Panc1 (cell line): ENCODE measurements at regions not wholly inside any gene's neighbourhood (a gene's known extent, or its start where the extent isn't known, plus 50 kb on each side); places are given as distances from the start of the nearest gene placed in this dataset.

Source experiments
- CTCF ChIP-seq: fragments of 450-650 bp; IDR thresholded peaks from 2 replicates; pipeline ENCODE4 v1.5.1; 2017; ENCODE audit warnings: mild to moderate bottlenecking
- POLR2AphosphoS5 ChIP-seq: IDR thresholded peaks from 2 replicates; pipeline ENCODE4 v1.6.1; 2012; ENCODE audit warnings: mild to moderate bottlenecking, low read depth, low read length, moderate library complexity
- REST ChIP-seq, 2 experiments: IDR thresholded peaks; 2 replicates each; pipeline ENCODE4 v1.6.1; 2011 to 2012; ENCODE audit warnings: low read depth in 2 of 2, control low read depth in 1 of 2, low read length in 1 of 2, mild to moderate bottlenecking in 1 of 2, moderate library complexity in 1 of 2; ENCODE audit not compliant: insufficient read depth in 1 of 2
- SIN3A ChIP-seq: IDR thresholded peaks from 2 replicates; pipeline ENCODE4 v1.6.1; 2012; ENCODE audit warnings: low read depth, mild to moderate bottlenecking, low read length, moderate library complexity, borderline replicate concordance; ENCODE audit not compliant: insufficient read depth
- TCF7L2 ChIP-seq: IDR thresholded peaks from 2 replicates; pipeline ENCODE4 v1.6.1; 2011; ENCODE audit warnings: mild to moderate bottlenecking, low read depth, low read length, inconsistent platforms

- TF ChIP-seq CTCF = no peak
- no peak for TF ChIP-seq REST (IDR thresholded peaks at IDR 0.05; ENCODE audit: insufficient read depth in 1 of 2, low read depth in 2 of 2, low read length in 1 of 2)
- no peak for TF ChIP-seq POLR2AphosphoS5
- no peak for TF ChIP-seq TCF7L2
- TF ChIP-seq SIN3A = no peak
These were observed 916.4 kb downstream of the UQCRFS1 start for GRCh38 chr19:28296506-28296905.
